GM21390 (cell line): ENCODE measurements at regions not wholly inside any gene's neighbourhood (a gene's known extent, or its start where the extent isn't known, plus 50 kb on each side); places are given as distances from the start of the nearest gene placed in this dataset.

Experiments
- ATAC-seq: cut with Tn5 transposase; IDR thresholded peaks from one replicate; pipeline ENCODE4 v1.9.1; 2021; ENCODE audit not compliant: unreplicated experiment

DNA sequence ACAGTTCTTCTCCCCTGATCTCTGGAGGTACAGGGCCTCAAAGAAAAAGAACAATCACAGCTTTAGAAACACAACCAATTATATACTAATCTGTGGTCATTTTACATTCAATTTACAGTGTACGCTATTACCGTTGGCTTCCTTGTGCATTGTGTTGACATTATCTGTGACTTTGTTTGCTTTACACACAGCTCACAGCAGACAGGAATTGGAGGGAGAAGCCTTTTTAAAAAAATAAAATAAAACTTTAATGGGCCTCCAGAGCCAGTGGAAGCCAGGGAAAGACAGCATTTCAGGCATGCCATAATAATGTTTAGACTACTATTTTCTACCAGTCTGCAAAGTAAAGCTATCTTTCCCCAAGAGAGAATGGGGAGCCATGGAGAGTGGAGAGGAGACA lies 179.0 kb upstream of the ADO start:
- no peak for ATAC-seq

- no peak for ATAC-seq
These were observed 178.4 kb upstream of the ADO start for GRCh38 chr10:62626079-62626478.

GRCh38 chr10:62626817-62627216 lies 177.7 kb upstream of the ADO start:
- ATAC-seq, result no peak

DNA sequence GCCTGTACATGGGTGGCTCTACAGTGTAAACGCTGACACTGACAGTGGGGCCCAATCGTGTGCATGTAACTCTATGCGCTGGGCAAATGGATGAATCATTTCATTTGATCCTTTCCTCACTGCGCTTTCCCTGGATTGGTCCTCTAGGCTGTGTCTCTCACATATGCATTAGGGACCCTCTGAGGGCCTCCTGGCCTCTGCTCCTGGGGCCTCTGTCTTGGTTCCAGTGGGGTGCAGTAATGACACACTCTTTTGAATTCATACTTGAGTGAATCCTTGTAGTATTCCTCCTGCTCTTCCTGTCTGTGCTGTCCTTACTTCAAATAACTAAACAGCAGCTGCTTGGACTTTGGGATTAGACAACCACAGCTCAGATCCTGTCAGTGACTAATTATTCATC lies 176.5 kb upstream of the ADO start:
- no peak for ATAC-seq

DNA sequence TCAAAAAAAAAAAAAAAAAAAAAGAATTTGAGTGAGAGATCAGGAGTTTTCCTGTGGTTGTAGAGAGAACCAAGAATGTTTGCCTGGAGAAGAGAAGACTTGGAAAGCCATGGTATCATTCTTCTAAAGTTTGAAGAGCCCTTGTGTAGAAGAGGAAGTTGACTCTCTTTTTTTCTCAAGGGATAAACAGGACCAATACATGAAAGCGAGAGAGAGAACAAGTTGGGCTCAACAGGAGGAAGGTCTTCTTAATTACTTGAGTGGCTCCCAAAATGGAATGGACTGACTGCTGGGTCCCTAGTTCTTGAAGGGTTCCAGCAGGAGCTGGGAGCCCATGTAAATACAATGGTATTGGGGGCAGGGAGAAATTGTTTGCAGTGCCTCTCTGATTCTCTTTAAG lies 173.3 kb upstream of the ADO start:
- no peak for ATAC-seq

GRCh38 chr10:62632071-62632809 lies 172.3 kb upstream of the ADO start:
- peak; percentile 79 for ATAC-seq

DNA sequence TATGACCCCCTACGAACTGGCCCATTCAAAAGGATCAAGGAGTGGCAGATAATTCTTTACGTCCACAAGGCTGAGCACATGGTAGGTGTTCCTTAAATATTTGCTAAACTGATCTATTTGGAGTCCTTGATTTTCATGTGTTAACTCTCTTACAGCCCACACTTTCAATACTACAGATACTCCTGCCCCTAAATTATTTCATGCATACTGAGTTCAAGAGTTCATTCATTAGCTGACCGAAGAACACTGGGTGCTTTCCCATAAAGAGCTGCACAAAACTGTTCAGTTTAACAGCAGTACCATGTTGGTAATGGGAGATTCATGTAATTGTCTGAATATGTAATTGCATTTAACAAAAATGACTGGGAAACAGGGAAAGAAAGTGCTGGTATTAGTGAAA lies 170.5 kb upstream of the ADO start:
- no peak for ATAC-seq

DNA sequence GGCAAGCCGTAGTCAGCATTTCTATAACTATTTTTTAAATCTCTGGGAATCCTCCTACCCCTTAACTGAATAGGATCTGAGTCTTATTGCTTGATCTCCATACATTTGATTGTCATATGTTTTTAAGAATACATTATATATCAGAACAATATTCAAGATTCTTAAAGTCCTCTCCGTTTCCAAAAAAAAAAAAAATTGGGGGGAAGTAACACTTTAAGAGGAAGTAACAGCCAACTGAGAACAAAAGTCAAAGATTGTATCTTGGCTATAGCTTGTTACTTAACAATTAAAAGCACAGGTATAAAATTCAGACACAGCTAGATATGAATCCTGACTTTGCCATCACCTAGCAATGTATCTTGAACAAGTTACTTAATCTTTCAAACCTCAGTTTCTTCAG lies 169.9 kb upstream of the ADO start:
- no peak for ATAC-seq

DNA sequence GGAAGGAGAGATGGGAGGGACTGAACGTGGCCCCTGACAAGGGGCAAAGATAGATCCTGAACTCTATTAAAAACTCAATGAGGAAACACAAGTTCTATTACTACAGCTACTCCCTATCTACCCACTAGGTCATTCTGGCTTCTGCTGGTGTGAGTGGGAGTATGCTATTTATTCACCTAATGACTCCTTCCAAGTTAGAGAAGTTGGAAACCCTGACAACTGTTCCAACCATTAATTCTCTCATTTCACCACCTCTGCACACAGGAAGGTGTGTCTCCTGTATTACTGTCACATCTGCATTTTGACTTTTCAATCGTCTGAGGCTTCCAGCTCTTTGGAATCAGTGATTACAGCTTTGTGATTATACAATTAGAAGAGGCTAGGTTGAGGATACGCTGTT lies 169.4 kb upstream of the ADO start:
- no peak for ATAC-seq

DNA sequence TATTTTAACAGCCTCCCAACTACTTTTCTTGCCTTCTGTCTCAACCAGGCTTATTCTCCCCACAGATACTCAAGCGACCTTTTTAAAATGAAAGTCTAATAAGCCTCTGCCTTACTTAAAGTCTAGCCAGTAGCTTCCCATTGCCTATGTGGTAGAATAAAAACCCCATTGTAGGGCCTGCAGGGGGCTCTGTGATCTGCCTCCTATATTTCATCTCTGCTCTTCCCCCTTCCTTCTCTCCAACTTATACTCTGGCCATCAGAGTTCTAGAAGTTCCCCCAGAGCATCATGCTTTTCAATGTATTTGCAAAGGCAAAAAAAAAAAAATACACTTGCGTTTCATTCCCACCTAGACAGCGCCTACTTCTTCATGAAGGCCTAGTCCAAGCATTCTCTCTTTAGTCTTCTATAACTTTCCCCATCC lies 167.7 kb upstream of the ADO start:
- no peak for ATAC-seq

GRCh38 chr10:62637249-62638061 lies 167.1 kb upstream of the ADO start:
- peak; percentile 61 for ATAC-seq

GRCh38 chr10:62638062-62638477 lies 166.4 kb upstream of the ADO start:
- ATAC-seq, result peak; percentile 48

DNA sequence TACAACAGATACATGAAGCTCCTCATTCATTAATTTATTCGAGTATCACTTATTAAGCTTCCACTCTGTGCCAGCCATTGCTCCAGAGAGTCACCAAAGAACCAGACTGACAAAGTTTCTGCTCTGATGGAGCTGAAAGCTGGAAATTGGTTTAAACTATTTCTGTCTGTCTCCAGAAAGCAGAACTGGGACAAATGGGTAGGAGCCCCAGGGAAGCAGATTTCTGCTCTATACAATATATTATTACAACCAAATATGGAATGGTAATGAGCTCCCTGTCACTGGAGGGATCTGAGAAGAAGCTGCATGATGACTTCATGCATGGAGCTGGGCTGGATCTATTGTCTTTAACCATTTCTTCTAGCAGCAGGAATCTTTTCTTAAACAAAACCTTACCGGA lies 165.4 kb upstream of the ADO start:
- ATAC-seq, result no peak

DNA sequence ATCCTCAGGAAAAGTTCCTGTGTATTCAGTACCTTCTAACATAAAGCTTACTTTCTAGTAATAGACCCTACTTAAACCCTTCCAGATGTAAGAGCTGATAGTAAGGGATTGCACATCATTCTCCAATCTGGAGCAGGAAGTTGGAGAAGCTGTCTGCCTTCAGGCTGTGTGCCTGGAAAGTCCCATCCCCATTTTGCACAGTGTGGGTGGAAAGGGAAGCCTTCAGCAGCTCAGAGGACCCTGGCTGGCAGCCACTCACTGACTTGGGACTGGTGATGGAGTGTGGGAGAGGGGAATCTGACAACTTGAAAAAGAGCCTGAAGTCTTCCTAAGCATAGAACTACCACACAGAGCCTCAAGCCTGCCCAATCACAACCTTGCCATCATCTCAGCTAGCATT lies 164.1 kb upstream of the ADO start:
- ATAC-seq, result no peak

- no peak for ATAC-seq
These were observed 160.6 kb upstream of the ADO start for GRCh38 chr10:62643606-62644587.

DNA sequence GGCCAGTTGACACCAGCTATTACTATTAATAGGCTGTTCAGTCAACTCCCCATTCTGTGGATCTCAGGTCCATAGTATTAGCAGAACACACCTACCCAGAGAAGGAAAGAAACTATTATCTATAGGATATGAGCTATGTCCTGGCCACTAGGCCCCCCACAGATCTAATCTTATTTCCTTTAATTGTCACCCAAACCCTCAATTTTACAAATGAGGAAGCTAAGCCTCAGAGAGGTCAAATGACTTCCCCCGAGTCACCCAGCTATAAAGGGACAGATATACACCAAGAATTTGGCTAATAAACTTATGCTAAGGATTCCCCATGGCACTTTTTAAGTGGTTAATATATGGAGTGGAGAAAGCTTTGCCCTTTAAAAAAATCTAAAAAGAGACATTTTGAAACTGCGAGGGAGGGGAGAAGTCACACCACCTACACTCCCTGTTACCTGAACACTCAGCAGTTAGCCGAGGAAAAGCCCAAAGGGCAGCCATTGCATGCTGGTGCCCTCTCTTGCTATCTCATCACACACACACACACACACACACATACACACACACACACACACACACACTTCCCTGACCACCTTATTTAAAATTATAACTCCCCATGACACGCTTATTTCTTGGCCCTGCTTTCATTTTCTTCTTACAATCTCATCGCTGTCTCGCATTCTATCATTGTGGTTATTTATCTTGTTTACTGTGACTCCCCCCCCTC lies 157.0 kb upstream of the ADO start:
- no peak for ATAC-seq

- ATAC-seq, result no peak
These were observed 155.6 kb upstream of the ADO start for GRCh38 chr10:62648921-62649320.

- ATAC-seq, result no peak
These were observed 154.1 kb upstream of the ADO start for GRCh38 chr10:62650411-62650810.

GRCh38 chr10:62651341-62651740 lies 153.2 kb upstream of the ADO start:
- ATAC-seq, result no peak

DNA sequence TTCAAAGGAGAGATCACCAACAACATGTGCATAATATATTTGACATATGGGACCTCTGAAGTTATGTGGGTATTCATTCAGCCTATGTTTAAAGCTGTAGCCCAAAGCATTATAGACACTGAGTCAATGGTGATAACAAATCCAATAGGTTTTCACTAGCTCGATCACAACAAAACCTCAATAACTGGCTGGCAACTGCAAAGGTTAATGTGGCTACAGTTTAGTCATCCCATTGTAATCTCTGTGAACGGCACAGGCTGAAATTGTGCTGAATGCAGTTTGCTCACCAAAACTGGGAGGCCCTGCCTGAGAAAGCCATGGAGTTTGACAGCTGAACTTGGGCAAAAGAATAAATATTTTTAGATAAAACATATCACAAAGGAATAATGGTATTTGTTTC lies 152.4 kb upstream of the ADO start:
- ATAC-seq, result no peak

DNA sequence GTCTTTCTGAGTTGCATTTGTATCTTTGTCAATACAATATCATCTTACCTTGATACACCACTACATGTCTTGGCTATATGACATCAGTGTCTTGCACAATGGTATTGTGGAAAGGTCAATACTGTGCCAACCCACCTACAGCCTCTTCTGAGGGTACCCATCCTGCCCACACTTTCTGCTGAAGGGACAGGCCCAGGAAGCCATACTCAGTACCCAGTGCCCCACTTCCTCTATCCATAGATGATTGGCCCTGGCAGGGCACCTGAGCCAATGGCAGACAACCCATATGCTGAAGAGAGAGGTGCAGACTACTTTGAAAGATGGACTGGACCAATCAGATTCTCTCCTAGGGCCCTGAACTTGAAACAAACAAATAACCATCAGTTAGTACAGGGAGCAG lies 152.0 kb upstream of the ADO start:
- ATAC-seq, result no peak
